Osteoblast (primary cell): ENCODE measurements at regions not wholly inside any gene's neighbourhood (a gene's known extent, or its start where the extent isn't known, plus 50 kb on each side); places are given as distances from the start of the nearest gene placed in this dataset.

Experiments
- DNase-seq: peaks from one replicate; pipeline ENCODE4 v3.0.0; 2011; ENCODE audit warnings: low spot score, mixed read lengths; ENCODE audit not compliant: insufficient read length; ENCODE audit errors: missing footprints
- H2AFZ ChIP-seq: 2 replicates; pipeline ENCODE4 v1.6.0; 2011; ENCODE audit warnings: mild to moderate bottlenecking, low read length
- H3K27ac ChIP-seq: 2 replicates; pipeline ENCODE4 v1.5.1; 2011; ENCODE audit warnings: mild to moderate bottlenecking, low read depth, low read length, moderate library complexity
- H3K27me3 ChIP-seq: 2 replicates; pipeline ENCODE4 v1.6.0; 2012; ENCODE audit warnings: mild to moderate bottlenecking, control low read depth, inconsistent platforms, low read length, moderate library complexity; ENCODE audit not compliant: insufficient read depth
- H3K36me3 ChIP-seq: 2 replicates; pipeline ENCODE4 v1.5.1; 2011; ENCODE audit warnings: mild to moderate bottlenecking, low read length, control low read depth, moderate library complexity; ENCODE audit not compliant: insufficient read depth
- H3K4me1 ChIP-seq: 2 replicates; pipeline ENCODE4 v1.5.1; 2011; ENCODE audit warnings: mild to moderate bottlenecking, low read length, control low read depth, moderate library complexity; ENCODE audit not compliant: insufficient read depth
- H3K4me2 ChIP-seq: 2 replicates; pipeline ENCODE4 v1.6.0; 2011; ENCODE audit warnings: mild to moderate bottlenecking, low read length; ENCODE audit not compliant: insufficient read depth
- H3K4me3 ChIP-seq: fragments of 200-600 bp; sonication (generic); 3 replicates; pipeline ENCODE4 v1.5.1; 2012; ENCODE audit warnings: mild to moderate bottlenecking, low read length, inconsistent platforms; ENCODE audit not compliant: insufficient read depth
- H3K79me2 ChIP-seq: 2 replicates; pipeline ENCODE4 v1.6.0; 2012; ENCODE audit warnings: mild to moderate bottlenecking, low read length, control low read depth, inconsistent platforms; ENCODE audit not compliant: insufficient read depth
- H3K9me3 ChIP-seq: 2 replicates; pipeline ENCODE4 v1.5.1; 2011; ENCODE audit warnings: low read depth, low read length, control low read depth
- H4K20me1 ChIP-seq: 2 replicates; pipeline ENCODE4 v1.6.0; 2012; ENCODE audit warnings: mild to moderate bottlenecking, low read length, control low read depth; ENCODE audit not compliant: insufficient read depth
- TF ChIP-seq, protein P1 (sequence below): IDR thresholded peaks from 2 replicates; pipeline ENCODE4 v1.5.1; 2011; ENCODE audit warnings: mild to moderate bottlenecking, low read depth, low read length, moderate library complexity; ENCODE audit errors: extremely low read depth

DNA sequence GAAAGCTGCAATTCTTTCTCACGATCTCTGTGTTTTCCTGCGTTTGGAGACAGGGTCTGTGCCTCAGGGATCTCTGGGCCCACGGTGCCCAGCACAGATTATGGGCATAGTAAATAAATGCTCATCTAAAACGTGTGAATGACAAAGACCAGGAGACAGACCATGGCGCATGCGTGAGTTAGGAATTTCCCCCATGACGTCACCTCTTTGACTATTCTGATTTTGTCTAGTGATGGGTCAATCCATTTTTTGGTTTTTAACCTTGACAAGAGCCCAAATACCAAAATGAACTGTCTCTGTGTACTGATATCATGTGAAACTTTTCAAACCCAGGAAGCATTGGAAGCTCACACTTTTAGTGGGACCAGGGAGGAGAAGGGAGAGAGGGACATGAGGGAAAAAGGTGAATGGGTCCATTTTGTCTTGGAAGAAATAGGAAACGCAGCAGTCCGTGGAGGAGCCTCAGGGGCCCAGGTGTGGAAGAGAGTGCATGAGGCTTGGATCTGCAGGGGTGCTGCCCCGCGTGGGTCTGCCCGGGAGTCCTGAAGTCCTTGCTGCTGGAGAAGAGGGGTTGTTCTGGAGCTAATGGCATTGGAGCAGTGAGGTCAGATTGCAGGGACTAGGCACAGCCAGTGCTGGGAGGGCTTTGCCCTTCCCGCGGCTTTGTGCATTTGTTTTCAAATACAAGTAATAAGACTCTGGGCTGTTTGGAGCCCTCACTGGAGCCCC, 172.2 kb downstream of the ASB1 start:
- H3K4me1 ChIP-seq, result peaks cover 30% of the 10 kb centered on the region

DNA sequence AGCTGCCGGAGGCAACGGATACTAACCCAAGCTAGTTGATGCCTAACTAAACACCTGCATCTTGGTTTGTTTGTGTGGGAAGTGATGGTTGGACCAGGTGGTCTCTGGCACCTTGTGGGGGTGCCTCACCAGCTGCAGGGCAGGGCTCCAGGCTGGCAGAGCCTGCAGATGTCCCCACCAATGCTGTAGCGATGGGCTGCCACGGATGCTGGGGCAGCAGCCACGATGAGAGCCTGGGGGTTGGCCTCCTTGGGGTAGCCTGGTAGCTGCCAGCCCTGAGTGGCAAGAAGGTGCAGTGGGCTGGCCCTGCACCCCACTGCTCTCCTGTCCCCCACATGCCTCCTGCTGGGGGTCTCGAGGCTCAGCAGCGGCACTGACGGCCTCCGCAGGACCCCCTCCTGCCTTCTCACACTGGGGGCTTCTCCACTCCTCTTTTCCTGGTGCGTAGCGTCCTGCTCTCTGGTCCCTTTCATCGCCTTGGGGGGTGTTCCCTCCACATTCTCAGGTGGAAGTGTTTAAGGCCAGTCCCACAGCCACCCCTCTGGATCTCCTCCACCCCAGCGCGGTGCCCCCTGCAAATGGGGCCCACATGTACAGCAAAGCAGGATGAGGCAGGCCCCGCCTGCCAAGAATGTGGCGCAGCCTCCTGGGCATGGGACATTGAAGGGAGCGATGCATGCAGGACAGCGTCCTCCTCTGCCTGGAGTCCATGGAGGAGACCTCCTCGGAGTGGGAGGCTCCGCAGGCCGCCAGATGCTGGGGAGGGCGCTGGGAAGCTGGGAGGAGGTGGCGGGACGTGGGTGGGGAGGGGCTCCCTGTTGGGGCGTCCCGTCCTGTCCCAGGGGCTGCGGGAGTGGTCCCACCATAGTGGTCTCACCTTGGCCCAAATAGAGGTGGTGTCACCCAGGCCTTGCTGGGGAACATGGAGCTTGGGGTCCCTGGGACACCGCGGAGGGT, 173.1 kb downstream of the ASB1 start:
- H3K79me2 ChIP-seq, result no peaks in the 10 kb centered on the region
- TF ChIP-seq, protein P1, sequence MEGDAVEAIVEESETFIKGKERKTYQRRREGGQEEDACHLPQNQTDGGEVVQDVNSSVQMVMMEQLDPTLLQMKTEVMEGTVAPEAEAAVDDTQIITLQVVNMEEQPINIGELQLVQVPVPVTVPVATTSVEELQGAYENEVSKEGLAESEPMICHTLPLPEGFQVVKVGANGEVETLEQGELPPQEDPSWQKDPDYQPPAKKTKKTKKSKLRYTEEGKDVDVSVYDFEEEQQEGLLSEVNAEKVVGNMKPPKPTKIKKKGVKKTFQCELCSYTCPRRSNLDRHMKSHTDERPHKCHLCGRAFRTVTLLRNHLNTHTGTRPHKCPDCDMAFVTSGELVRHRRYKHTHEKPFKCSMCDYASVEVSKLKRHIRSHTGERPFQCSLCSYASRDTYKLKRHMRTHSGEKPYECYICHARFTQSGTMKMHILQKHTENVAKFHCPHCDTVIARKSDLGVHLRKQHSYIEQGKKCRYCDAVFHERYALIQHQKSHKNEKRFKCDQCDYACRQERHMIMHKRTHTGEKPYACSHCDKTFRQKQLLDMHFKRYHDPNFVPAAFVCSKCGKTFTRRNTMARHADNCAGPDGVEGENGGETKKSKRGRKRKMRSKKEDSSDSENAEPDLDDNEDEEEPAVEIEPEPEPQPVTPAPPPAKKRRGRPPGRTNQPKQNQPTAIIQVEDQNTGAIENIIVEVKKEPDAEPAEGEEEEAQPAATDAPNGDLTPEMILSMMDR, result no peak
- no peak overlapping the region for H3K27ac ChIP-seq
- H3K36me3 ChIP-seq, result no peaks in the 10 kb centered on the region
- H2AFZ ChIP-seq, result no peak overlapping the region
- no peaks in the 10 kb centered on the region for H3K9me3 ChIP-seq
- no peak overlapping the region for H3K4me3 ChIP-seq
- peaks cover 30% of the 10 kb centered on the region for H3K4me1 ChIP-seq
- H3K27me3 ChIP-seq, result peaks cover 5% of the 10 kb centered on the region
- H4K20me1 ChIP-seq, result peaks cover 3% of the 10 kb centered on the region
- no peak overlapping the region for H3K4me2 ChIP-seq
- no peak for DNase-seq

More for the DNA sequence above, 172.2 kb downstream of the ASB1 start:
- Histone ChIP-seq H3K27ac (no peak overlapping the region), H3K36me3 (no peaks in the 10 kb centered on the region), H3K79me2 (no peaks in the 10 kb centered on the region), H2AFZ (no peak overlapping the region), H3K27me3 (peaks cover under 1% of the 10 kb centered on the region), H3K4me3 (no peak overlapping the region), H4K20me1 (peaks cover 3% of the 10 kb centered on the region), H3K4me2 (no peak overlapping the region), H3K9me3 (no peaks in the 10 kb centered on the region)
- DNase-seq, result no peak
- TF ChIP-seq, protein P1, result no peak

DNA sequence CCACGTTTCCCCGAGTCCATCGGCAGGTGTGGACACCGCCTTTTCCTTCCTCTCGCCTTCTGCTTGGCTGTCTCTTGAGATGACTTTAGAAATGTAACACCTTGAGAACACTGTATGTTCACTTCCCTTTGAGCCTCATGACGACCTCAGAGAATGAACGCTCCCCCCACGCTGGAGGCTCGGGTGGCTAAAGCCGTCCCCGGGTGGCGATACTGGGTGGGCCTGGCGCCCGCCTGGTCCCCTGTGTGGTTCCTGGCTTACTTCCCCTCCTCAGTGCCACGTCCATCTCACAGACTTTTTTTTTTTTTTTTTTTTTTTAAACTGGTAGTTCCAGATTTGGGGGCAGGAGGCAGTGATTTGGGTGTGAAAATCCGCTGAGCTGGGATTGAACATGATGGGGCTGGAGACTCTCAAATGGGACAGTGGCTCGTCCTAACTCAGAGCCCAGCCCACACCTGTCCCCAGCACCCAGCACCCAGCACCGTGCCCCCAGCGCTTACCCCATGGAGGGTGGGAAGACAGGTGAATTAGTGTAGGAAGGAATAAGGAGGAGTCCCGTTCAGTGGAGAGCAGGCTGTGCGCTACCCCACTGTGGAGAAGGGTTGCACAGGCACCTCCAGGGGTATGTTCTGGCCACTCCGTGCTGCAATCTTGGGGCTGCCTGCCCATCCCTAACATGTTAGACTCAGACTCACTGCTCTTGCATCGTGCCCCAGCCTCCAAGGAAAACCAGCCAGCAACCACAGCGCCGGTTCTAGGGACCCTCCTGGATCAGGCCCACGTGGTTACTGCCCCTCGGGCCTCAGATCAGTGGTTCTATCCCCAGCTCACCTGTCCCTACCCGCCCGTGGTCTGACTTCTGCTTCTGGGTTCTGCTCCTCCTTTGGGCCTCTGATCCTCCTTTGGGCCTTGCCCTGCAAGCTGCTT, 174.0 kb downstream of the ASB1 start:
- TF ChIP-seq, protein P1, result no peak
- no peak for DNase-seq
- Histone ChIP-seq H3K27ac (peak overlapping the region; percentile 36), H3K4me1 (peaks cover 30% of the 10 kb centered on the region), H4K20me1 (peaks cover 3% of the 10 kb centered on the region), H3K4me2 (peak overlapping the region; percentile 55), H2AFZ (no peak overlapping the region), H3K79me2 (no peaks in the 10 kb centered on the region), H3K4me3 (no peak overlapping the region), H3K9me3 (no peaks in the 10 kb centered on the region), H3K27me3 (peaks cover 5% of the 10 kb centered on the region), H3K36me3 (no peaks in the 10 kb centered on the region)
